Endothelial cell (in vitro differentiated cells): ENCODE measurements at regions not wholly inside any gene's neighbourhood (a gene's known extent, or its start where the extent isn't known, plus 50 kb on each side); places are given as distances from the start of the nearest gene placed in this dataset.

Experiments used
- DNase-seq: peaks from one replicate; pipeline ENCODE4 v3.0.0; 2021; ENCODE audit warnings: low spot score
- H3K27ac Mint-ChIP-seq: one replicate; pipeline ENCODE4 v1.8.0; 2021; ENCODE audit warnings: mixed read lengths, inconsistent platforms; ENCODE audit not compliant: unreplicated experiment
- H3K27me3 Mint-ChIP-seq: one replicate; pipeline ENCODE4 v1.8.0; 2021; ENCODE audit warnings: mild to moderate bottlenecking, moderate library complexity, mixed read lengths, inconsistent platforms; ENCODE audit not compliant: unreplicated experiment
- H3K36me3 Mint-ChIP-seq: one replicate; pipeline ENCODE4 v1.8.0; 2021; ENCODE audit warnings: mild to moderate bottlenecking, low read depth, mixed read lengths, inconsistent platforms; ENCODE audit not compliant: unreplicated experiment
- H3K4me1 Mint-ChIP-seq: one replicate; pipeline ENCODE4 v1.8.0; 2021; ENCODE audit warnings: mild to moderate bottlenecking, mixed read lengths, inconsistent platforms; ENCODE audit not compliant: unreplicated experiment
- H3K4me3 Mint-ChIP-seq: one replicate; pipeline ENCODE4 v1.8.0; 2021; ENCODE audit warnings: mild to moderate bottlenecking, mixed read lengths, inconsistent platforms; ENCODE audit not compliant: unreplicated experiment
- H3K9me3 Mint-ChIP-seq: one replicate; pipeline ENCODE4 v1.8.0; 2021; ENCODE audit warnings: mixed read lengths, inconsistent platforms; ENCODE audit not compliant: unreplicated experiment
- CTCF ChIP-seq: fragments of 200-600 bp; sonication (generic); IDR thresholded peaks from one replicate; pipeline ENCODE4 v1.5.0; 2021; ENCODE audit warnings: antibody characterized with exemption; ENCODE audit not compliant: unreplicated experiment

DNA sequence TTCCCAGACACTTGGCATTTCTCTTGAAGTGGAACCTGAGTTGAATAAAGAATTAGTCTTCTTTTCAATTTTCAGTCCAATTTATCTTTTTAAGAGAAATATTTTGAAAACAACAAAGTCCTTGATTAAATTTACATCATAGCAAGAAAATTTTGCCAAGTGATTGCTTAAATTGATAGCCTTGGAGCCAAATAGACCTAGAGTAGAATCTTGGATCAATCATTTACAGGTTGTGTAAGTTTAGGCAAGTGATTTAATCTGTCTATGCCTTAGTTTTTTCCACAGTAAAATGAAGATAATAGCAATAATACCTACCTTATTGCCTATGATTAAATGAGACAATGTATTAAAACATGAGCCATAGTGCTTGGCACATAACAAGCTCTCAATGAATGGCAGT is 113.9 kb downstream of the LHX9 start:
- no peaks in the 10 kb centered on the region for H3K9me3 Mint-ChIP-seq
- no peaks in the 10 kb centered on the region for H3K27me3 Mint-ChIP-seq
- H3K4me1 Mint-ChIP-seq = no peaks in the 10 kb centered on the region
- DNase-seq = no peak
- no peak for TF ChIP-seq CTCF
- no peak overlapping the region for H3K27ac Mint-ChIP-seq
- no peak overlapping the region for H3K4me3 Mint-ChIP-seq
- no peaks in the 10 kb centered on the region for H3K36me3 Mint-ChIP-seq

DNA sequence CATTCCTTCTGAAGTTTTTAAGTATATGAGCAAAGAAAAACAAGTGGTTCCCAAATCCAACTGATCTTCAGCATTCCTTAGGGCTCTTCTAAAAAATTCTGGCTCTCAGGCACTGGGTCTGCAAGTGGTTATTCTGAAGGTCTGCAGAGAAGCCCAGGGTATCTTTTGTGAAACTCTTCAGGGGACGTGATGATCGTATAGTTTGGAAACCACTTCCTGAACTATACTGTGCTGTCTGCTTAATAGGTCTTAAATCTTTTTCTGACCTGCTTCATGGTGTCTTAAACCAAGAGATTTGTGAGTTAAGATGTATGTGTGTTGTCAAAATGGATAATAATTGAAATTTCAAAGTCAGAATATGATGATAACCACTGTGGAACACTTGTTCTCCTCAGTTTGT is 115.5 kb downstream of the LHX9 start:
- no peak overlapping the region for H3K27ac Mint-ChIP-seq
- no peaks in the 10 kb centered on the region for H3K9me3 Mint-ChIP-seq
- no peaks in the 10 kb centered on the region for H3K27me3 Mint-ChIP-seq
- no peaks in the 10 kb centered on the region for H3K36me3 Mint-ChIP-seq
- no peak for DNase-seq
- no peaks in the 10 kb centered on the region for H3K4me1 Mint-ChIP-seq
- H3K4me3 Mint-ChIP-seq = no peak overlapping the region
- TF ChIP-seq CTCF = no peak

DNA sequence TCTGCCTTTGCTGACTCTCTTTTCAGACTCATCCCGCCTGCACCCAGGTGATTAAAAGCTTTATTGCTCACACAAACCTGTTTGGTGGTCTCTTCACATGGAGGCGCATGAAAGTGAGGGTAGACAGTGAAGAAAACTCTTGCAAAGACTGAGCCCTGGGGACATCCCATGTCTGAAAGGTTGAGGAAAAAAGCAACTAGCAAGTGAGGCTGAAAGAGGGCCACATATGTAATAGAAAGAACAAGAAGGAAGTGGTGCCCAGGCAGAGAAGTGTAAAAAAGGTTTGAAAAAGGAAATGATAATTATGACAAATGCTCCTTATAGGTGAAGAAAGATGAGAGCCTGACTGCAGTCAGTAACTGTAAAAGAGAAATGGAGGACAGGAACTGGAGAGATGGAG is 115.9 kb upstream of the NEK7 start:
- H3K4me1 Mint-ChIP-seq = no peaks in the 10 kb centered on the region
- no peak for TF ChIP-seq CTCF
- no peaks in the 10 kb centered on the region for H3K9me3 Mint-ChIP-seq
- no peaks in the 10 kb centered on the region for H3K36me3 Mint-ChIP-seq
- H3K27me3 Mint-ChIP-seq = no peaks in the 10 kb centered on the region
- no peak for DNase-seq
- no peak overlapping the region for H3K27ac Mint-ChIP-seq
- no peak overlapping the region for H3K4me3 Mint-ChIP-seq

- Mint-ChIP-seq H3K27ac (no peak overlapping the region), H3K4me1 (no peaks in the 10 kb centered on the region), H3K36me3 (no peaks in the 10 kb centered on the region), H3K4me3 (no peak overlapping the region), H3K27me3 (no peaks in the 10 kb centered on the region), H3K9me3 (no peaks in the 10 kb centered on the region)
- no peak for TF ChIP-seq CTCF
- DNase-seq = no peak
Measured at GRCh38 chr1:198042168-198042567, 114.6 kb upstream of the NEK7 start.

GRCh38 chr1:198047913-198048312 is 108.9 kb upstream of the NEK7 start:
- H3K4me3 Mint-ChIP-seq = no peak overlapping the region

More at GRCh38 chr1:198047913-198048312, 108.9 kb upstream of the NEK7 start:
- Mint-ChIP-seq H3K27me3 (no peaks in the 10 kb centered on the region), H3K27ac (no peak overlapping the region), H3K9me3 (no peaks in the 10 kb centered on the region), H3K36me3 (no peaks in the 10 kb centered on the region), H3K4me1 (no peaks in the 10 kb centered on the region)
- DNase-seq = no peak
- no peak for TF ChIP-seq CTCF
